ENCODE measurements at regions not wholly inside any gene's neighbourhood (a gene's known extent, or its start where the extent isn't known, plus 50 kb on each side); places are given as distances from the start of the nearest gene placed in this dataset.
"Not testable (repeated sequence)": the region's sequence is repeated elsewhere in the genome, so short reads cannot be mapped to it uniquely, and the experiment has no call there.

- DNase-seq (ENCODE audit: low read depth), result no peak
Measured at GRCh38 chr2:10223932-10224720, 78.6 kb upstream of the HPCAL1 start.

- no peak for DNase-seq (ENCODE audit: low read depth)
Measured at GRCh38 chr2:10224734-10225133, 78.0 kb upstream of the HPCAL1 start.

- no peak for DNase-seq (ENCODE audit: low read depth)
Measured at GRCh38 chr2:10225291-10226037, 77.2 kb upstream of the HPCAL1 start.

GRCh38 chr2:10226038-10226724, 76.5 kb upstream of the HPCAL1 start:
- DNase-seq (ENCODE audit: low read depth), result no peak

- no peak for DNase-seq (ENCODE audit: low read depth)
Measured at GRCh38 chr2:10228611-10229365, 73.9 kb upstream of the HPCAL1 start.

- DNase-seq (ENCODE audit: low read depth), result no peak
Measured at GRCh38 chr2:10229462-10230099, 73.1 kb upstream of the HPCAL1 start.

GRCh38 chr2:10230499-10230898, 72.2 kb upstream of the HPCAL1 start:
- DNase-seq (ENCODE audit: low read depth), result no peak

GRCh38 chr2:10230921-10231320, 71.8 kb upstream of the HPCAL1 start:
- DNase-seq (ENCODE audit: low read depth), result not testable (repeated sequence)

GRCh38 chr2:10231551-10232085, 71.1 kb upstream of the HPCAL1 start:
- no peak for DNase-seq (ENCODE audit: low read depth)

- DNase-seq (ENCODE audit: low read depth), result no peak
Measured at GRCh38 chr2:10232096-10232815, 70.4 kb upstream of the HPCAL1 start.

GRCh38 chr2:10233131-10234012, 69.3 kb upstream of the HPCAL1 start:
- no peak for DNase-seq (ENCODE audit: low read depth)

GRCh38 chr2:10234013-10234306, 68.7 kb upstream of the HPCAL1 start:
- DNase-seq (ENCODE audit: low read depth), result no peak

GRCh38 chr2:10234409-10235094, 68.2 kb upstream of the HPCAL1 start:
- no peak for DNase-seq (ENCODE audit: low read depth)

GRCh38 chr2:10235099-10235908, 67.4 kb upstream of the HPCAL1 start:
- DNase-seq (ENCODE audit: low read depth), result no peak

GRCh38 chr2:10235909-10236550, 66.7 kb upstream of the HPCAL1 start:
- DNase-seq (ENCODE audit: low read depth), result no peak

- DNase-seq (ENCODE audit: low read depth), result no peak
Measured at GRCh38 chr2:10236571-10237391, 65.9 kb upstream of the HPCAL1 start.
